PC-9 (cell line): ENCODE measurements at regions not wholly inside any gene's neighbourhood (a gene's known extent, or its start where the extent isn't known, plus 50 kb on each side); places are given as distances from the start of the nearest gene placed in this dataset.
A peak's percentile ranks its signal among the peaks of the same experiment; 100 is the strongest.

ENCODE experiments used
- BruUV-seq: library from RNA; stranded (reverse); fragments of 400-500 nt; replicated peaks from 2 replicates; lab custom pipeline; 2021; lab: Mats Ljungman, UMichigan
- CTCF ChIA-PET: fragments of 300-600 bp; sonication (Branson Sonifier 250); formaldehyde crosslinking; loops from one replicate; lab custom pipeline; 2022; ENCODE audit warnings: antibody characterized with exemption; lab: Charles Lee
- POLR2A ChIA-PET: fragments of 300-600 bp; sonication (Branson Sonifier 250); formaldehyde crosslinking; loops from one replicate; lab custom pipeline; 2022; ENCODE audit warnings: antibody characterized with exemption; ENCODE audit not compliant: unreplicated experiment; lab: Charles Lee
- DNase-seq, 2 experiments: peaks; one replicate each; pipeline versions ENCODE4 v3.0.0 to v3.0.0-alpha.2; 2015 to 2022; ENCODE audit warnings: mixed read lengths in 1 of 2
- H2AFZ ChIP-seq: fragments of 200-600 bp; sonication (generic); 2 replicates; pipeline ENCODE4 v1.8.1; 2017; ENCODE audit warnings: antibody characterized with exemption
- H3F3A ChIP-seq: fragments of 200-600 bp; sonication (generic); 2 replicates; pipeline ENCODE4 v1.8.1; 2017; ENCODE audit warnings: antibody characterized with exemption, mild to moderate bottlenecking, low read depth; ENCODE audit not compliant: insufficient read depth
- H3K27ac ChIP-seq: fragments of 200-600 bp; sonication (generic); 2 replicates; pipeline ENCODE4 v1.6.1; 2016; ENCODE audit warnings: mixed run types
- H3K27me3 ChIP-seq: fragments of 200-600 bp; sonication (generic); 2 replicates; pipeline ENCODE4 v1.6.1; 2016; ENCODE audit warnings: low read depth, mixed run types; ENCODE audit not compliant: insufficient read depth
- H3K36me3 ChIP-seq: fragments of 200-600 bp; sonication (generic); 2 replicates; pipeline ENCODE4 v1.6.1; 2016; ENCODE audit warnings: low read depth, mixed run types
- H3K4me1 ChIP-seq: fragments of 200-600 bp; sonication (generic); replicated peaks from 2 replicates; pipeline ENCODE4 v1.6.1; 2016; ENCODE audit warnings: mixed run types; ENCODE audit not compliant: insufficient read depth
- H3K4me2 ChIP-seq: fragments of 200-600 bp; sonication (generic); 2 replicates; pipeline ENCODE4 v1.6.1; 2017; ENCODE audit warnings: mixed run types
- H3K4me3 ChIP-seq: fragments of 200-600 bp; sonication (generic); 2 replicates; pipeline ENCODE4 v1.6.1; 2016; ENCODE audit warnings: mixed run types
- H3K79me2 ChIP-seq: fragments of 200-600 bp; sonication (generic); 2 replicates; pipeline ENCODE4 v1.6.1; 2017; ENCODE audit warnings: low read depth, mixed run types
- H3K9me2 ChIP-seq: fragments of 200-600 bp; sonication (generic); 2 replicates; pipeline ENCODE4 v1.8.1; 2017; ENCODE audit warnings: mild to moderate bottlenecking; ENCODE audit not compliant: insufficient read depth
- H3K9me3 ChIP-seq: fragments of 200-600 bp; sonication (generic); 2 replicates; pipeline ENCODE4 v1.8.1; 2016; ENCODE audit warnings: low read depth; ENCODE audit not compliant: insufficient read depth
- H4K20me1 ChIP-seq: fragments of 200-600 bp; sonication (generic); 2 replicates; pipeline ENCODE4 v1.8.1; 2017; ENCODE audit not compliant: insufficient read depth
- CTCF ChIP-seq: fragments of 200-600 bp; sonication (generic); conservative IDR thresholded peaks from 2 replicates; pipeline ENCODE4 v1.6.1; 2017; ENCODE audit warnings: mixed run types, antibody characterized with exemption, mild to moderate bottlenecking, moderate library complexity
- EZH2 ChIP-seq: fragments of 200-600 bp; sonication (generic); IDR thresholded peaks from 2 replicates; pipeline ENCODE4 v1.8.0; 2017; ENCODE audit warnings: antibody characterized with exemption, low read depth
- intact Hi-C: fragments of 100-400 bp; cut with micrococcal nuclease; formaldehyde crosslinking; loops from one replicate; pipeline ENCODE4 v1.10.0; 2022; ENCODE audit not compliant: unreplicated experiment

GRCh38 chr13:77459592-77459991 lies 75.9 kb upstream of the SCEL start:
- H3K79me2 ChIP-seq = no peaks in the 10 kb centered on the region
- BruUV-seq = no TSS peak
- intact Hi-C loops = no loop called here
- ChIA-PET POLR2A (no interaction called here), CTCF (no interaction called here)
- no peaks in the 10 kb centered on the region for H3K9me2 ChIP-seq
- H3K36me3 ChIP-seq = no peaks in the 10 kb centered on the region
- no peaks in the 10 kb centered on the region for H3F3A ChIP-seq
- H2AFZ ChIP-seq = no peak overlapping the region
- no peak overlapping the region for H3K4me3 ChIP-seq
- no peak for DNase-seq
- no peak overlapping the region for H3K4me2 ChIP-seq
- no peaks in the 10 kb centered on the region for H3K27me3 ChIP-seq
- no peaks in the 10 kb centered on the region for H4K20me1 ChIP-seq
- no peaks in the 10 kb centered on the region for H3K9me3 ChIP-seq
- TF ChIP-seq EZH2 = no peak
- no peak for TF ChIP-seq CTCF
- no peaks in the 10 kb centered on the region for H3K4me1 ChIP-seq
- H3K27ac ChIP-seq = no peak overlapping the region

- Histone ChIP-seq H4K20me1 (no peaks in the 10 kb centered on the region), H3K4me3 (no peak overlapping the region), H3K4me1 (no peaks in the 10 kb centered on the region), H3K79me2 (no peaks in the 10 kb centered on the region), H3F3A (no peaks in the 10 kb centered on the region), H3K4me2 (no peak overlapping the region), H2AFZ (no peak overlapping the region), H3K9me3 (no peaks in the 10 kb centered on the region), H3K27me3 (no peaks in the 10 kb centered on the region), H3K9me2 (no peaks in the 10 kb centered on the region), H3K36me3 (no peaks in the 10 kb centered on the region), H3K27ac (no peak overlapping the region)
- ChIA-PET CTCF (no interaction called here), POLR2A (no interaction called here)
- TF ChIP-seq CTCF (no peak), EZH2 (no peak)
- no TSS peak for BruUV-seq
- no peak for DNase-seq
- intact Hi-C loops = no loop called here
Measured at GRCh38 chr13:77458736-77459135, 76.8 kb upstream of the SCEL start.

GRCh38 chr13:77457966-77458365 lies 77.5 kb upstream of the SCEL start:
- CTCF ChIA-PET = no interaction called here
- Histone ChIP-seq H3K9me2 (no peaks in the 10 kb centered on the region), H3F3A (no peaks in the 10 kb centered on the region), H3K4me1 (no peaks in the 10 kb centered on the region), H3K79me2 (no peaks in the 10 kb centered on the region), H3K9me3 (no peaks in the 10 kb centered on the region), H3K4me3 (no peak overlapping the region), H2AFZ (0 out of 2 replicates have a peak overlapping the region, but pooled peaks have one; percentile 9), H3K36me3 (no peaks in the 10 kb centered on the region), H3K27me3 (no peaks in the 10 kb centered on the region), H3K4me2 (no peak overlapping the region), H4K20me1 (no peaks in the 10 kb centered on the region), H3K27ac (no peak overlapping the region)
- TF ChIP-seq CTCF (no peak), EZH2 (no peak)
- no peak for DNase-seq
- BruUV-seq = no TSS peak
- intact Hi-C loops = no loop called here
- POLR2A ChIA-PET = no interaction called here
